ENCODE measurements at regions not wholly inside any gene's neighbourhood (a gene's known extent, or its start where the extent isn't known, plus 50 kb on each side); places are given as distances from the start of the nearest gene placed in this dataset.

- TF ChIP-seq POLR2AphosphoS5 (IDR thresholded peaks at IDR 0.05; ENCODE audit: low read depth, low read length) (no peak), TAF1 (IDR thresholded peaks at IDR 0.05; ENCODE audit: low read depth, low read length) (no peak), POLR2A (IDR thresholded peaks at IDR 0.05; ENCODE audit: low read depth, low read length) (no peak), PAX5 (IDR thresholded peaks at IDR 0.05; ENCODE audit: insufficient read depth, low read length, severe bottlenecking) (no peak), SPI1 (IDR thresholded peaks at IDR 0.05; ENCODE audit: low read depth, low read length) (no peak), POU2F2 (IDR thresholded peaks at IDR 0.05; ENCODE audit: low read depth, low read length) (no peak)
Measured at GRCh38 chr7:131141443-131141967, 186.2 kb upstream of the MKLN1 start.
